ENCODE measurements at regions not wholly inside any gene's neighbourhood (a gene's known extent, or its start where the extent isn't known, plus 50 kb on each side); places are given as distances from the start of the nearest gene placed in this dataset.

GRCh38 chr11:86129740-86130540 is 61.1 kb upstream of the PICALM start:
- Histone ChIP-seq H3K4me1 (ENCODE audit: insufficient read depth, low read length, poor library complexity, severe bottlenecking) (no peaks in the 10 kb centered on the region), H3K27ac (ENCODE audit: low read depth, low read length, poor library complexity, severe bottlenecking) (no peak overlapping the region), H4K20me1 (ENCODE audit: insufficient read depth, low read length) (no peaks in the 10 kb centered on the region), H3K4me3 (ENCODE audit: low read depth, low read length, poor library complexity, severe bottlenecking) (no peak overlapping the region), H3K9me2 (ENCODE audit: insufficient read depth, low read length) (no peaks in the 10 kb centered on the region), H3K79me2 (ENCODE audit: insufficient read depth, low read depth, low read length) (no peaks in the 10 kb centered on the region), H3K36me3 (ENCODE audit: insufficient read depth, low read length) (no peaks in the 10 kb centered on the region), H2AFZ (ENCODE audit: low read length) (no peak overlapping the region), H3K4me2 (ENCODE audit: low read length) (no peak overlapping the region), H3K9me3 (ENCODE audit: low read length) (no peaks in the 10 kb centered on the region)
- TF ChIP-seq EZH2phosphoT487 (IDR thresholded peaks at IDR 0.05; ENCODE audit: borderline replicate concordance, low read depth, low read length) (no peak), CTCF (conservative IDR thresholded peaks at IDR 0.05; ENCODE audit: low read length) (no peak)
- CTCF ChIA-PET (ENCODE audit: unreplicated experiment) = no interaction called here
- BruUV-seq (replicated peaks) = no TSS peak
- POLR2A ChIA-PET = no interaction called here
- no peak for DNase-seq (ENCODE audit: low spot score)
- intact Hi-C loops (cut with micrococcal nuclease; ENCODE audit: unreplicated experiment) = no loop called here

- Histone ChIP-seq H3K4me2 (ENCODE audit: low read length) (no peak overlapping the region), H3K4me1 (ENCODE audit: insufficient read depth, low read length, poor library complexity, severe bottlenecking) (no peaks in the 10 kb centered on the region), H2AFZ (ENCODE audit: low read length) (no peak overlapping the region), H3K9me2 (ENCODE audit: insufficient read depth, low read length) (no peaks in the 10 kb centered on the region), H3K79me2 (ENCODE audit: insufficient read depth, low read depth, low read length) (no peaks in the 10 kb centered on the region), H3K36me3 (ENCODE audit: insufficient read depth, low read length) (no peaks in the 10 kb centered on the region), H3K27ac (ENCODE audit: low read depth, low read length, poor library complexity, severe bottlenecking) (no peak overlapping the region), H4K20me1 (ENCODE audit: insufficient read depth, low read length) (no peaks in the 10 kb centered on the region), H3K4me3 (ENCODE audit: low read depth, low read length, poor library complexity, severe bottlenecking) (no peak overlapping the region), H3K9me3 (ENCODE audit: low read length) (no peaks in the 10 kb centered on the region)
- TF ChIP-seq CTCF (conservative IDR thresholded peaks at IDR 0.05; ENCODE audit: low read length) (no peak), EZH2phosphoT487 (IDR thresholded peaks at IDR 0.05; ENCODE audit: borderline replicate concordance, low read depth, low read length) (no peak)
- no peak for DNase-seq (ENCODE audit: low spot score)
- POLR2A ChIA-PET = no interaction called here
- BruUV-seq (replicated peaks) = no TSS peak
- intact Hi-C loops (cut with micrococcal nuclease; ENCODE audit: unreplicated experiment) = no loop called here
- CTCF ChIA-PET (ENCODE audit: unreplicated experiment) = no interaction called here
Observed at GRCh38 chr11:86128914-86129313, 60.0 kb upstream of the PICALM start.

GRCh38 chr11:86126862-86127261 is 58.0 kb upstream of the PICALM start:
- DNase-seq (ENCODE audit: low spot score) = no peak

More at GRCh38 chr11:86126862-86127261, 58.0 kb upstream of the PICALM start:
- H3K27ac ChIP-seq (ENCODE audit: low read depth, low read length, poor library complexity, severe bottlenecking) = no peak overlapping the region
- H3K9me2 ChIP-seq (ENCODE audit: insufficient read depth, low read length) = no peaks in the 10 kb centered on the region
- H4K20me1 ChIP-seq (ENCODE audit: insufficient read depth, low read length) = no peaks in the 10 kb centered on the region
- no peak for TF ChIP-seq EZH2phosphoT487 (IDR thresholded peaks at IDR 0.05; ENCODE audit: borderline replicate concordance, low read depth, low read length)
- TF ChIP-seq CTCF (conservative IDR thresholded peaks at IDR 0.05; ENCODE audit: low read length) = no peak
- H3K79me2 ChIP-seq (ENCODE audit: insufficient read depth, low read depth, low read length) = no peaks in the 10 kb centered on the region
- ChIA-PET CTCF (ENCODE audit: unreplicated experiment) (no interaction called here), POLR2A (no interaction called here)
- no TSS peak for BruUV-seq (replicated peaks)
- no peak overlapping the region for H3K4me3 ChIP-seq (ENCODE audit: low read depth, low read length, poor library complexity, severe bottlenecking)
- H3K4me2 ChIP-seq (ENCODE audit: low read length) = no peak overlapping the region
- intact Hi-C loops (cut with micrococcal nuclease; ENCODE audit: unreplicated experiment) = no loop called here
- no peaks in the 10 kb centered on the region for H3K9me3 ChIP-seq (ENCODE audit: low read length)
- H3K36me3 ChIP-seq (ENCODE audit: insufficient read depth, low read length) = no peaks in the 10 kb centered on the region
- H2AFZ ChIP-seq (ENCODE audit: low read length) = no peak overlapping the region
- no peaks in the 10 kb centered on the region for H3K4me1 ChIP-seq (ENCODE audit: insufficient read depth, low read length, poor library complexity, severe bottlenecking)

Data from OCI-LY7 (cell line).